H1 (cell line): ENCODE measurements at regions not wholly inside any gene's neighbourhood (a gene's known extent, or its start where the extent isn't known, plus 50 kb on each side); places are given as distances from the start of the nearest gene placed in this dataset.
A peak's percentile ranks its signal among the peaks of the same experiment; 100 is the strongest.

Source experiments
- CTCF ChIA-PET: fragments of 300-600 bp; sonication (Branson Sonifier 250); formaldehyde crosslinking; loops from one replicate; lab custom pipeline; 2021; ENCODE audit not compliant: partially characterized antibody; lab: Charles Lee
- POLR2A ChIA-PET: fragments of 300-600 bp; sonication (Branson Sonifier 250); formaldehyde crosslinking; loops from one replicate; lab custom pipeline; 2021; ENCODE audit warnings: inconsistent platforms; ENCODE audit not compliant: partially characterized antibody; lab: Charles Lee
- DNase-seq, 2 experiments: peaks; one replicate each; pipeline versions ENCODE4 v3.0.0 to v3.0.0-alpha.2; 2010 to 2022; ENCODE audit warnings: low spot score in 2 of 2, low read depth in 1 of 2, mixed read lengths in 1 of 2
- FAIRE-seq: peaks from 2 replicates; lab custom pipeline; 2011; peaks lifted over from hg19 to GRCh38; lab: Jason Lieb, UNC
- H2AFZ ChIP-seq: 2 replicates; pipeline ENCODE4 v1.8.1; 2012; ENCODE audit warnings: low read length, inconsistent platforms
- H2AK5ac ChIP-seq: 2 replicates; pipeline ENCODE4 v1.6.1; 2013; ENCODE audit warnings: low read depth, low read length
- H2BK120ac ChIP-seq: replicated peaks from 2 replicates; pipeline ENCODE3; 2013; ENCODE audit warnings: low read depth, low read length, inconsistent platforms
- H2BK12ac ChIP-seq: 2 replicates; pipeline ENCODE4 v1.6.1; 2013; ENCODE audit warnings: low read depth, low read length
- H2BK15ac ChIP-seq: 2 replicates; pipeline ENCODE4 v1.6.1; 2013; ENCODE audit warnings: low read length
- H2BK20ac ChIP-seq: 2 replicates; pipeline ENCODE4 v1.6.1; 2013; ENCODE audit warnings: low read length
- H2BK5ac ChIP-seq: 2 replicates; pipeline ENCODE4 v1.6.1; 2013; ENCODE audit warnings: low read depth, low read length
- H3K14ac ChIP-seq: 2 replicates; pipeline ENCODE4 v1.6.1; 2013; ENCODE audit warnings: inconsistent platforms; ENCODE audit not compliant: insufficient read length
- H3K18ac ChIP-seq: 2 replicates; pipeline ENCODE4 v1.6.1; 2013; ENCODE audit warnings: low read length; ENCODE audit errors: extremely low read depth
- H3K23ac ChIP-seq: 2 replicates; pipeline ENCODE4 v1.6.1; 2013; ENCODE audit warnings: inconsistent platforms; ENCODE audit not compliant: insufficient read length
- H3K23me2 ChIP-seq: 2 replicates; pipeline ENCODE4 v1.6.1; 2013; ENCODE audit warnings: low read depth, low read length
- H3K27ac ChIP-seq: 2 replicates; pipeline ENCODE4 v1.6.1; 2011; ENCODE audit warnings: low read depth, low read length, inconsistent platforms
- H3K27me3 ChIP-seq, 4 experiments: replicated peaks in 1 of 4; 1 replicate in 1 of 4; 2 replicates in 3 of 4; pipeline versions ENCODE4 v1.6.1 to v1.8.1; 2011 to 2013; ENCODE audit warnings: low read length in 3 of 4, mild to moderate bottlenecking in 3 of 4, inconsistent platforms in 2 of 4, mixed read lengths in 2 of 4, moderate library complexity in 1 of 4; ENCODE audit not compliant: control insufficient read depth in 3 of 4, insufficient read depth in 3 of 4; ENCODE audit errors: extremely low read depth in 1 of 4
- H3K36me3 ChIP-seq, 4 experiments: 2 replicates each; pipeline versions ENCODE4 v1.6.1 to v1.8.1; 2011 to 2013; ENCODE audit warnings: mild to moderate bottlenecking in 4 of 4, low read length in 3 of 4, moderate library complexity in 2 of 4, control low read depth in 1 of 4, inconsistent platforms in 1 of 4; ENCODE audit not compliant: insufficient read depth in 4 of 4, control insufficient read depth in 2 of 4
- H3K4ac ChIP-seq: replicated peaks from 2 replicates; pipeline ENCODE3; 2013; ENCODE audit warnings: low read length, low read depth, mixed read lengths, inconsistent platforms; ENCODE audit not compliant: insufficient read length
- H3K4me1 ChIP-seq, 4 experiments: replicated peaks in 1 of 4; 1 replicate in 1 of 4; 2 replicates in 3 of 4; pipeline versions ENCODE4 v1.6.1 to v1.8.1; 2011 to 2013; ENCODE audit warnings: low read length in 3 of 4, inconsistent platforms in 2 of 4, mixed read lengths in 1 of 4; ENCODE audit not compliant: insufficient read depth in 4 of 4, control insufficient read depth in 3 of 4
- H3K4me2 ChIP-seq, 2 experiments: 2 replicates each; pipeline versions ENCODE4 v1.6.1 to v1.8.1; 2011 to 2013; ENCODE audit warnings: low read depth in 2 of 2, low read length in 2 of 2, control low read depth in 1 of 2, inconsistent platforms in 1 of 2, mild to moderate bottlenecking in 1 of 2; ENCODE audit not compliant: insufficient read depth in 1 of 2
- H3K4me3 ChIP-seq, 4 experiments: fragments of 200-600, 300-600 bp in 1 of 4; sonication (generic), shearing (Covaris generic), sonication (Bioruptor Twin) in 1 of 4; 2 replicates each; pipeline versions ENCODE4 v1.5.1 to v1.8.1; 2011 to 2016; ENCODE audit warnings: low read length in 4 of 4, low read depth in 3 of 4, control low read depth in 2 of 4, inconsistent platforms in 2 of 4, mild to moderate bottlenecking in 2 of 4, mixed read lengths in 1 of 4, moderate library complexity in 1 of 4; ENCODE audit not compliant: insufficient read depth in 2 of 4; ENCODE audit errors: extremely low read depth in 1 of 4
- H3K56ac ChIP-seq: replicated peaks from 2 replicates; pipeline ENCODE3; 2013; ENCODE audit warnings: low read depth, mild to moderate bottlenecking, mixed read lengths, low read length, inconsistent platforms; ENCODE audit not compliant: insufficient read length
- H3K79me1 ChIP-seq: 2 replicates; pipeline ENCODE4 v1.6.1; 2013; ENCODE audit warnings: low read depth, low read length, control low read depth
- H3K79me2 ChIP-seq, 2 experiments: 2 replicates each; pipeline versions ENCODE4 v1.6.1 to v1.8.1; 2012 to 2013; ENCODE audit warnings: low read length in 2 of 2, mild to moderate bottlenecking in 2 of 2, inconsistent platforms in 1 of 2; ENCODE audit not compliant: insufficient read depth in 2 of 2, control insufficient read depth in 1 of 2
- H3K9ac ChIP-seq, 4 experiments: replicated peaks in 1 of 4; 1 replicate in 1 of 4; 2 replicates in 3 of 4; pipeline versions ENCODE4 v1.6.1 to v1.8.1; 2011 to 2013; ENCODE audit warnings: low read depth in 3 of 4, low read length in 3 of 4, control low read depth in 2 of 4, mild to moderate bottlenecking in 2 of 4, moderate library complexity in 2 of 4, inconsistent platforms in 1 of 4; ENCODE audit errors: extremely low read depth in 1 of 4
- H3K9me3 ChIP-seq, 2 experiments: 2 replicates each; pipeline versions ENCODE4 v1.6.1 to v1.8.1; 2012 to 2013; ENCODE audit warnings: mild to moderate bottlenecking in 2 of 2, moderate library complexity in 2 of 2, control low read depth in 1 of 2, inconsistent platforms in 1 of 2, low read depth in 1 of 2, low read length in 1 of 2, mixed read lengths in 1 of 2; ENCODE audit not compliant: insufficient read depth in 2 of 2
- H4K20me1 ChIP-seq, 2 experiments: replicated peaks in 1 of 2; 2 replicates each; pipeline versions ENCODE3 to v1.8.1; 2011 to 2013; ENCODE audit warnings: inconsistent platforms in 2 of 2, low read length in 2 of 2, mild to moderate bottlenecking in 1 of 2; ENCODE audit not compliant: insufficient read depth in 2 of 2, control insufficient read depth in 1 of 2
- H4K5ac ChIP-seq: 2 replicates; pipeline ENCODE4 v1.6.1; 2013; ENCODE audit warnings: low read length, low read depth, mixed read lengths, inconsistent platforms; ENCODE audit not compliant: insufficient read length
- H4K8ac ChIP-seq: 2 replicates; pipeline ENCODE4 v1.8.0; 2013; ENCODE audit warnings: mild to moderate bottlenecking, moderate library complexity, low read length, inconsistent platforms; ENCODE audit not compliant: insufficient read depth; ENCODE audit errors: extremely low read depth
- H4K91ac ChIP-seq: replicated peaks from 2 replicates; pipeline ENCODE3; 2013; ENCODE audit warnings: low read length, mixed read lengths, inconsistent platforms; ENCODE audit not compliant: insufficient read length
- ATF3 ChIP-seq: IDR thresholded peaks from 2 replicates; pipeline ENCODE4 v1.6.1; 2011; ENCODE audit warnings: low read depth, mild to moderate bottlenecking, low read length; ENCODE audit not compliant: insufficient read depth
- BCL11A ChIP-seq, 2 experiments: IDR thresholded peaks; one replicate each; pipeline ENCODE4 v1.6.1; 2011; ENCODE audit warnings: low read depth in 2 of 2, low read length in 2 of 2, mild to moderate bottlenecking in 2 of 2
- CBX8 ChIP-seq: fragments of 300-800, 300-1000 bp; sonication (generic); IDR thresholded peaks from 2 replicates; pipeline ENCODE4 v1.7.1; 2016; ENCODE audit warnings: low read depth, low read length, borderline replicate concordance
- CREB1 ChIP-seq: IDR thresholded peaks from 2 replicates; pipeline ENCODE4 v1.6.1; 2012; ENCODE audit warnings: inconsistent platforms
- GABPA ChIP-seq: IDR thresholded peaks from 2 replicates; pipeline ENCODE4 v1.6.1; 2011; ENCODE audit warnings: mild to moderate bottlenecking, low read length, moderate library complexity, borderline replicate concordance; ENCODE audit not compliant: insufficient read depth
- KDM1A ChIP-seq: fragments of 200-600, 300-600 bp; sonication (generic); IDR thresholded peaks from 2 replicates; pipeline ENCODE4 v1.7.1; 2016; ENCODE audit warnings: mild to moderate bottlenecking, low read length, borderline replicate concordance
- NRF1 ChIP-seq: IDR thresholded peaks from 2 replicates; pipeline ENCODE4 v1.6.1; 2011; ENCODE audit warnings: mild to moderate bottlenecking, low read depth, low read length, improper control_type of control experiment
- RAD21 ChIP-seq, 2 experiments: IDR thresholded peaks in 1 of 2; conservative IDR thresholded peaks in 1 of 2; 2 replicates each; pipeline ENCODE4 v1.6.1; 2011; ENCODE audit warnings: low read depth in 2 of 2, low read length in 2 of 2, improper control_type of control experiment in 1 of 2, inconsistent platforms in 1 of 2, mild to moderate bottlenecking in 1 of 2, moderate library complexity in 1 of 2
- RFX5 ChIP-seq: IDR thresholded peaks from 2 replicates; pipeline ENCODE4 v1.6.1; 2011; ENCODE audit warnings: low read depth, low read length, improper control_type of control experiment, borderline replicate concordance
- SAP30 ChIP-seq: fragments of 300-600 bp; sonication (generic); IDR thresholded peaks from 2 replicates; pipeline ENCODE4 v1.7.1; 2012; ENCODE audit warnings: low read length, moderate library complexity, mild to moderate bottlenecking, inconsistent platforms; ENCODE audit not compliant: insufficient read depth, insufficient replicate concordance
- SIRT6 ChIP-seq: IDR thresholded peaks from one replicate; pipeline ENCODE4 v1.7.1; 2012; ENCODE audit warnings: low read length, inconsistent platforms
- SIX5 ChIP-seq: IDR thresholded peaks from 2 replicates; pipeline ENCODE4 v1.6.1; 2011; ENCODE audit warnings: mild to moderate bottlenecking, low read depth, low read length
- SP2 ChIP-seq: IDR thresholded peaks from 2 replicates; pipeline ENCODE4 v1.6.1; 2012; ENCODE audit warnings: mild to moderate bottlenecking, low read length, inconsistent platforms
- SRF ChIP-seq: IDR thresholded peaks from 2 replicates; pipeline ENCODE4 v1.6.1; 2011; ENCODE audit warnings: mild to moderate bottlenecking, low read depth, low read length, moderate library complexity
- TBP ChIP-seq: IDR thresholded peaks from 2 replicates; pipeline ENCODE4 v1.6.1; 2011; ENCODE audit warnings: low read depth, low read length, improper control_type of control experiment
- WGBS, 2 experiments: shearing (Covaris generic) in 1 of 2; methylation state at CpG; one replicate each; pipeline versions ENCODE4 v1.1.6 to v1.1.7; 2013 to 2015; ENCODE audit warnings: low lambda C conversion rate in 2 of 2, mixed read lengths in 2 of 2, inconsistent platforms in 1 of 2, low coverage in 1 of 2, missing lambda C conversion rate in 1 of 2; ENCODE audit not compliant: insufficient replicate concordance in 2 of 2, insufficient coverage in 1 of 2, insufficient read length in 1 of 2; ENCODE audit errors: extremely low coverage in 1 of 2, missing lambda C conversion rate in 1 of 2; 5-methylcytosine and 5-hydroxymethylcytosine counted together

GRCh38 chr2:129444751-129445150, 534.7 kb upstream of the RAB6C start:
- DNase-seq (no peak), FAIRE-seq (no peak)
- no peaks in the 10 kb centered on the region for H3K4me1 ChIP-seq
- no peak overlapping the region for H4K8ac ChIP-seq
- no peak overlapping the region for H3K14ac ChIP-seq
- no peak overlapping the region for H2BK5ac ChIP-seq
- H3K23ac ChIP-seq = no peak overlapping the region
- H3K9me3 ChIP-seq = no peaks in the 10 kb centered on the region
- H2BK120ac ChIP-seq = no peak overlapping the region
- H2AFZ ChIP-seq = 0 out of 2 replicates have a peak overlapping the region, but pooled peaks have one; percentile 47
- H4K5ac ChIP-seq = no peak overlapping the region
- no peak overlapping the region for H2BK12ac ChIP-seq
- H3K56ac ChIP-seq = no peak overlapping the region
- H3K18ac ChIP-seq = no peak overlapping the region
- POLR2A ChIA-PET = no interaction called here
- no peaks in the 10 kb centered on the region for H3K23me2 ChIP-seq
- H4K91ac ChIP-seq = no peak overlapping the region
- no peaks in the 10 kb centered on the region for H3K79me1 ChIP-seq
- no peaks in the 10 kb centered on the region for H3K36me3 ChIP-seq
- no peak overlapping the region for H2BK20ac ChIP-seq
- H2AK5ac ChIP-seq = no peak overlapping the region
- H3K9ac ChIP-seq = no peak overlapping the region
- CTCF ChIA-PET = interaction anchor here (1.4 kb wide), 1 partner anchor 15 kb away, joined by 3 read pairs; no protein-coding TSS in a partner anchor
- no peak overlapping the region for H3K4me2 ChIP-seq
- no peak overlapping the region for H2BK15ac ChIP-seq
- H3K27me3 ChIP-seq = no peaks in the 10 kb centered on the region
- no peak overlapping the region for H3K27ac ChIP-seq
- H4K20me1 ChIP-seq = no peaks in the 10 kb centered on the region
- 88% methylated on average over 6 of the region's 6 CpGs; no CpG with 5 or more reads in 1 of the 2 experiments for WGBS, 2 experiments
- no peak overlapping the region for H3K4me3 ChIP-seq
- H3K4ac ChIP-seq = no peak overlapping the region
- H3K79me2 ChIP-seq = no peaks in the 10 kb centered on the region
- TF ChIP-seq SRF (no peak), SP2 (no peak), KDM1A (no peak), SAP30 (no peak), CBX8 (no peak), ATF3 (no peak), NRF1 (no peak), SIX5 (no peak), RAD21 (IDR thresholded peaks at IDR 0.05 in 1 of 2, conservative IDR thresholded peaks at IDR 0.05 in 1 of 2; ENCODE audit: low read depth in 2 of 2, low read length in 2 of 2) (no peak), BCL11A (IDR thresholded peaks at IDR 0.05; ENCODE audit: low read depth in 2 of 2, low read length in 2 of 2) (no peak), SIRT6 (no peak), CREB1 (no peak), RFX5 (no peak), TBP (no peak), GABPA (no peak)
